DND-41 (cell line): ENCODE measurements at regions not wholly inside any gene's neighbourhood (a gene's known extent, or its start where the extent isn't known, plus 50 kb on each side); places are given as distances from the start of the nearest gene placed in this dataset.

Experiments used
- EZH2 ChIP-seq: IDR thresholded peaks from 3 replicates; pipeline ENCODE4 v1.6.1; 2012; ENCODE audit warnings: borderline replicate concordance, low read depth, mild to moderate bottlenecking, moderate library complexity, low read length, inconsistent platforms; ENCODE audit not compliant: severe bottlenecking
- TF ChIP-seq, protein P1 (sequence below): IDR thresholded peaks from 2 replicates; pipeline ENCODE4 v1.5.1; 2012; ENCODE audit warnings: borderline replicate concordance, low read length, moderate library complexity, mild to moderate bottlenecking; ENCODE audit not compliant: poor library complexity, severe bottlenecking; ENCODE audit errors: extremely low read depth

- TF ChIP-seq EZH2, result no peak
- TF ChIP-seq, protein P1, sequence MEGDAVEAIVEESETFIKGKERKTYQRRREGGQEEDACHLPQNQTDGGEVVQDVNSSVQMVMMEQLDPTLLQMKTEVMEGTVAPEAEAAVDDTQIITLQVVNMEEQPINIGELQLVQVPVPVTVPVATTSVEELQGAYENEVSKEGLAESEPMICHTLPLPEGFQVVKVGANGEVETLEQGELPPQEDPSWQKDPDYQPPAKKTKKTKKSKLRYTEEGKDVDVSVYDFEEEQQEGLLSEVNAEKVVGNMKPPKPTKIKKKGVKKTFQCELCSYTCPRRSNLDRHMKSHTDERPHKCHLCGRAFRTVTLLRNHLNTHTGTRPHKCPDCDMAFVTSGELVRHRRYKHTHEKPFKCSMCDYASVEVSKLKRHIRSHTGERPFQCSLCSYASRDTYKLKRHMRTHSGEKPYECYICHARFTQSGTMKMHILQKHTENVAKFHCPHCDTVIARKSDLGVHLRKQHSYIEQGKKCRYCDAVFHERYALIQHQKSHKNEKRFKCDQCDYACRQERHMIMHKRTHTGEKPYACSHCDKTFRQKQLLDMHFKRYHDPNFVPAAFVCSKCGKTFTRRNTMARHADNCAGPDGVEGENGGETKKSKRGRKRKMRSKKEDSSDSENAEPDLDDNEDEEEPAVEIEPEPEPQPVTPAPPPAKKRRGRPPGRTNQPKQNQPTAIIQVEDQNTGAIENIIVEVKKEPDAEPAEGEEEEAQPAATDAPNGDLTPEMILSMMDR, result no peak
Observed at GRCh38 chr15:25224396-25224795, 214.4 kb downstream of the UBE3A start.
